ENCODE measurements at regions not wholly inside any gene's neighbourhood (a gene's known extent, or its start where the extent isn't known, plus 50 kb on each side); places are given as distances from the start of the nearest gene placed in this dataset.

DNA sequence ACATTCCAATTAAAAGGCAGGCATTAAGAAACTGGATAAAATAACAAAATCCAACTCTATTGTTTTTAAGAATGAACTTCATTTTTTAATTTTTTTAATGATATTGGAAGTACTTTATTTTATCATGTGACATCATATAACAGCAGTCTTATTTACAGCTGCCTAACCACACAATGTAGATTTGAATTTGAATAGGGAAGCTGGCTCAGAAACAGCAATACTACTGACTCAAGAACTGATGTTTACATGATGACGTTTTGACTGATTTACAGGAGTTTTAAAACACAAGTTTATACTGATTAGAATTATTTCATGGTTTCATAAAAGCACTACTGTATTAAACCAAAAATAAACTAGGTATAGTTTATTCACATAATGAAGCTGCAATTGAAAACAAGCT lies 348.7 kb upstream of the NR5A2 start:
- no peak for DNase-seq (ENCODE audit: low read depth in 1 of 2, low spot score in 1 of 2)

DNA sequence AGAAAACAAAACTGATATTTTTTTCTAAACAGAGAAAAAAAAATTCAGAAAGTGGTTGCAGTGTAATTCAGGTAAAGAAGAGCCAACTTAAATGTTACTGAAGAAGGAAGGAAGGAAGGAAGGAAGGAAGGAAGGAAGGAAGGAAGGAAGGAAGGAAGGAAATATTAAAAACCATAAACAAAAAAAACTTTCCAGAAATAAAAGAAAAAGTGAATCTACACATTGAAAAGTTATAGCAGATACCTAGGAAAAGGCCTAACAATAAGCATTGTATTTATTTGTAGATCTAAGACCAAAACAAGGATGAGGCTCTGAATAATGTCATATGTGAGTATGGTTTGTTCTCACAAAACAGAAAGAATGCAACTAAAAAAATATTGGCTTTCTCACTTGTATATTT lies 345.4 kb upstream of the NR5A2 start:
- DNase-seq (ENCODE audit: low read depth in 1 of 2, low spot score in 1 of 2): no peak

DNA sequence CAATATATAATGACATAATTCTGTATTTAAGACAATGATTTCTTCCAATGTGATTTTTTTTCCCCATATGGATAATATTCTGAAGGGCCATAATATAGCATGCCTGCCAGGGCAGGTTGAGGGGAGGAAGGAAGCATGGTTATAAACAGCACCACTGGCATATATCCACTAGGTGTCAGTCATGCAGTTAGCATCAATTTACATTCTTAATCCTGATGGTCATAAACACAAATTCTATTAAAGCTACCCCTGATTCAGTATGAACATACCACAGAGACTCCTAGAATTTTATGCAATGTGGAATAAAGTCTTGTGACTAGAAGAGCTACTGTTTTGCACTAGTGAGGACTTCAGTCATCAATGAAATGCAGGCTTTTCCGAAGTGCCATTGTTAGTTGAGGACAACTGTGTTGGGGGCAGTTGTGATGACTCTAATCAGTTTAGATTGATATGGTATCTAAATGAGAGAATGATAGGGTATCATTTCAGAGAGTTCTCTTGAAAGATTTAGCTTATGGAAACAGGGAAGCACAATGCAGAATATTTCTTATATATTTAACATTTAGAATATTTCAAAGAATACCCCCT lies 342.7 kb upstream of the NR5A2 start:
- DNase-seq (ENCODE audit: low read depth in 1 of 2, low spot score in 1 of 2): no peak

DNA sequence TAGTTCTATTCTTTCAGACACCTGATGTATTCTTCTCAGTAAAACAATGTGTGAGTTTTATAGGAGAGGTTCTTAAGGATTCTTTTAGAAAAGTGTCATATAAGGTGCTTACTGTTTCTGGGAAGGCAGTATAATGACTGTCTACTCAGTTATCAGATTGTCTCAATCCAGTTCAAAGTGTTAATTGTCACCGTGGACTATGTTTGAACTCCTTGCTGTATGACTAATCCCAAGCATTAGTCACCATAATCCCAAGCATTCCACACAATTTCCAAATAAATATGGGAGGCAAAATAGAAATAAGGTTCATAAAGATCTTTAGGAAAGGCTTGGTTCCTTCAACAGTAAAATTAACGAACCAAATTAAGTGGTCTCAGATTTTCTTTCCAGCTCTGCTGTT lies 342.1 kb upstream of the NR5A2 start:
- no peak for DNase-seq (ENCODE audit: low read depth in 1 of 2, low spot score in 1 of 2)

DNA sequence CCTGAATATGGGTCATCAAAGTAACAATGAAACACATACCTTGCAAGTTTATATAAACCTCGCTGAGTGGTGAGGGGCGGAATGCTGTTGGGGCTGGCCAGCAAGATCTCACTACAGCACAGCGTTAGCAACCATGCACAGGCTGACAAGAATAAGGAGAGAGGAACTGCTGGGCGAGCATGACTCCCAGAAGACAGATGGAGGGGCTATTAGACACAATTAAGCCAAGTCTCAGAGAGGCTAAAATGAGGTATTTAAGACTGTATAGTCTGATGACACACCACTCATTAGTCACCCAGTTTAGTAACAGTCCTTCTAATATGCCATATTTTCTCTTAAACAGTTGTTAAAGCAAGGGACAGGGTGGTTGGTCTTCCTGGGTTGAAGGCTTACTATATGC lies 340.2 kb upstream of the NR5A2 start:
- no peak for DNase-seq (ENCODE audit: low read depth in 1 of 2, low spot score in 1 of 2)

DNA sequence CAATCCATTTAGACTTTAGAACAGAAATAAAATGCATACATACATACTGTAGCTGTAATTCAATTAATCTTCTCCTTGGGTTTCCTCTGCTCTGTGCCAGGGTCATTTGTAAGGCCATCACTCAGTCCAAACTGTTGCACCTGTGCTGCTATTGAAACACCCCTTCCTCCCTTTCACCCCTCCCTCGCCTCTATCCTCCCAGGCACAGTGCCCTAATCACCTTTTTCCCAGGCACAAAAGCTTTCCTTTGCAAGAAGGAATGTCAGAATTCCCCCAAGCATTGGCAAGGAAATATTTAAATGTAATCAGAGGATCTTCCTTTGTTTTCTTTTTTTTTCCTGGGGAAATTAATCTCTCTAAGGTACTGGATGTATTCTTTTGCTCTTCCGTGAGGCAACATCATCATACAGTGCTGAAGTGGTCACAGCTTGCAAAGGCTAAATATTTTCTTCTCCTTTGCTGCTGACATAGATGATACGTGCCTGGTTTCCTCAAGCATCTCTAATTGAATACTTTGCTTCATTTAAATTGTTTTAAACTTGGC lies 339.3 kb upstream of the NR5A2 start:
- no peak for DNase-seq (ENCODE audit: low read depth in 1 of 2, low spot score in 1 of 2)

DNA sequence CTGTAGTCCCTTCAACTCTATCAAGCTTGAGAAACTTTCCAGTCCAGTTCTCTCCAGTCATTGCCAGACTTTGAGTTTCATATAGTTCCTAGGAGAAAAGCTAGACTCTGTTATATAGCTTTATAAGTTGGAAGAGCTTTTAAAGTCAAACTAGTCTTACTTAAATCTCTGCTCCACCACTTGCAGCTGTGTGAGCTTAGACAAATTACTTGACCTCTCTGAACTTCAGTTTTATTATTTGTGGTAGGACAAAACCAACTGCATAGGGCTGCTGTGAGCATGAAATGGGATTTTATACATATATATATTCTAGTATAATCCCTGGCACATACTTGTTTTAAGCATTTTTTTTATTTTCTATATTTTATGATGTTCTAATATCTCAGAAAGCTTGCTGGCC lies 338.7 kb upstream of the NR5A2 start:
- no peak for DNase-seq (ENCODE audit: low read depth in 1 of 2, low spot score in 1 of 2)

DNA sequence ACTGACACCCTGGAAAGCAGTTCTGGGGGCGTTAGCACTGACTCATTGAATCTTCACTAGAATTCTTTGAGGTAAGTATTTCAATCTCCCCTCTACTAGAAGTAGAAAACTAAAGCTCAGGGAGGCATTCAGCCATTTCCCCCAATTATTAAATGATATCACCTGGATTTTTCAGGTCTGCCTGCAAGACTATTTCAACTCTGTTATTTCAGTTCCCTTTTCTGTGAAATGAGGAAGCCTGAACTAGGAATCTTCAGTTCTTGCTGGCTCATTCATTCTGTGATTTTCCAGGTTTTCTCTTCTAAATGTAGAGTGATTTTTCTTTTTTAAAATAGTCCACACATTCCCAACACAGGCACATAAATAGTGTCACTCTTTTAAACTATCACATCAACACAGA lies 337.0 kb upstream of the NR5A2 start:
- DNase-seq (ENCODE audit: low read depth in 1 of 2, low spot score in 1 of 2): no peak

DNA sequence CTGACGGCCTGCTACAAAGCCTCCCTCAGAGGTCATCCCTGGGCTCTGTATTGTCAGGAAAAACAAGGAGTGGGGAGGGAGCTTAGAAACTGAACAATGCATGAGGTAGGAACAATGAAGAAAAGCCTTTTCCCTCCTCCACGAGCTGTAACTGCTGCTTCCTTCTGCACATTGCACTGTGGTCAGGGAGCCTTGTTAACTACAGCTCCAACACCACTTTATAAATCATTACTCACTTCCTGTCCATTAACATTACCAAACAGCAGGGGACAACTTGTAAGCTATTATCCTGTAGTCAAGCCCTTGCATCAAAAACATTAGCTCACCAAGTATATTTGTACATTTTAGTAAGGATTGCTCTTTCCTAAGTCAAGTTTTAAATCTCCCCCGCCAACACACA lies 336.0 kb upstream of the NR5A2 start:
- no peak for DNase-seq (ENCODE audit: low read depth in 1 of 2, low spot score in 1 of 2)

DNA sequence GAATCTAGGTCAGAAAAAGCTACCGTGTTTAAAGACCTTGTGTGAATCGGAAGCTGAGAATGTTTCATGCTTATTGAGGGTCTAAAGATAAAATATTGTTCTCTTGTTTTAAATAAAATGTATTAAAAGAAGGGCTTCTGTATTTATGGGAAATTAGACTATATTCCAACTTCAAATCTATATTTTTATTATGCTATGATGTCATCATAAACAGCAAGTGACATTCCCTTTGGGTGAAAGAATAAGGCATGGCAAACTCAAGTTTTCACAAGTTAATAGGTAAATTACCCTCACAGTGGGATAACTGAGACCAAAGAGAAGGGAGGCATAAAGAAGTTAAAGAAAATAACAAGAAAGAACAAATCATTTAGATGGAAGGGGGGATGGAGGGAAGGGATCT lies 333.8 kb upstream of the NR5A2 start:
- DNase-seq (ENCODE audit: low read depth in 1 of 2, low spot score in 1 of 2): no peak

DNA sequence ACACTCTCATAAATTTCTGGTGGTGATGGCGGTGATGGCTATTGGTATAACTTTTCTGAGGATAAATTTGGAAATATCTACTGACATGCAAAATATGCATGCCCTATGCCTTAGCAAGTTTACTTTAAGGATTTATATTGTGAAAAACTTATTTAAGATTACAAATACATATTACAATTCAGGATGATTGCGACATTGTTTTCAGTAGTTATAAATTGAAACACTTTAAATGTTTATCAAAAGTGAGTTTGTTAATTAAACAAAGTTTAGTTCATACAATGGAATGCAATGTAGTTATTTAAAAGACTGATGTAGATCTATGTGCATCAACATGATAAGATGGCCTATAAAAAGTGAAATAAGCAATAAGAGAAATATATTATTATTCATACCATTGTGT lies 331.3 kb upstream of the NR5A2 start:
- no peak for DNase-seq (ENCODE audit: low read depth in 1 of 2, low spot score in 1 of 2)

DNA sequence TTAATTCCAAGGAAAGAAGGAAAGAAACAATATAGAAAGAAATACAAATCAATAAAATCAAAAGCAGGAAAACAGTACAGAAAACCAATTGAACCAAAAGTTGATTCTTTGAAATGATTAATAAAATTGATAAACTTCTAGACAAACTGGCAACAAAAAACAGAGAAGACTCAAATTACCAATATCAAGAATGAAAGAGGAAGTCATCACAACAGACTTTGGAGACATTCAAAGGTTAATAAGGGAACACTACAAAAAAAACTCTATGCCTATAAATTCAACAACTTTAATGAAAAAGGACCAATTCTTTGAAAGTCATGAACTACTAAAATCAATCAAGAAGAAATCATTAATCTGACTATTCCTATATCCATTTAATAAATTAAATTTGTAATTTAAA lies 329.3 kb upstream of the NR5A2 start:
- DNase-seq (ENCODE audit: low read depth in 1 of 2, low spot score in 1 of 2): no peak

DNA sequence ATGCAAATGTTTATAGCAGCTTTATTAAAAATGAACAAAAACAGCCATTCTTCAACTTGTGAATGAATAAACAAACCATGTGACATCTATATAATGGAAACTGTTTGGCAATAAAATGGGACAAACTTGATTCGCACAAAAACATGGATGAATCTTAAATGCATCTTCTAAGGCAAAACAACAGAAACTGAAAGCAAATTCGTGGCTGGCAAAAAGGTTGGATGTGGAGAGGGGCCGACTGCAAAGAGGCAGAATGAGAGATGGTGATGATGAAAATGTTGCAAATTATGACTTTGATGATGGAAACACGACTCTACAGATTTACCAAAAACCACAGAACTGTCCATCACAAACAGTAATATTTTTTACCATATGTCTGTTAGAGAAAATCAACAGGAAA lies 327.0 kb upstream of the NR5A2 start:
- DNase-seq (ENCODE audit: low read depth in 1 of 2, low spot score in 1 of 2): no peak

DNA sequence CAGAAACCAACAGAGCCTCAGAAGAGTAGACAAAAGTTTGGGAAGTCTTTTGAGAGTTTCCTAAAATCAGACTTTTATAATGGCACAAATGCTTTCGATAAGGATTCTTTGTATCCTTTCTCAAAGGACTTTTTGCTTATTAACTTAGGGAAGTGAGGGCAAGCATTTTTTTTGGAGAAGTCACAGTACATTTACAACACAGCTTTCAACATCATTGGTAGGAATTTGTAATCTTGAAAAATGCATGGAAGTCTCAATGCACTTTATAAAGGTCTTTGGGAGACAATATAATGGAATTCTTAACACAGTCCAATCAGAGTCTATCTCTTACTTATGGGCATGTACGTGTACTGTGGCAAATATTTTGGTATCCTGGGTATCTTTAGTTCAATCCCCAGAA lies 325.8 kb upstream of the NR5A2 start:
- DNase-seq (ENCODE audit: low read depth in 1 of 2, low spot score in 1 of 2): no peak

DNA sequence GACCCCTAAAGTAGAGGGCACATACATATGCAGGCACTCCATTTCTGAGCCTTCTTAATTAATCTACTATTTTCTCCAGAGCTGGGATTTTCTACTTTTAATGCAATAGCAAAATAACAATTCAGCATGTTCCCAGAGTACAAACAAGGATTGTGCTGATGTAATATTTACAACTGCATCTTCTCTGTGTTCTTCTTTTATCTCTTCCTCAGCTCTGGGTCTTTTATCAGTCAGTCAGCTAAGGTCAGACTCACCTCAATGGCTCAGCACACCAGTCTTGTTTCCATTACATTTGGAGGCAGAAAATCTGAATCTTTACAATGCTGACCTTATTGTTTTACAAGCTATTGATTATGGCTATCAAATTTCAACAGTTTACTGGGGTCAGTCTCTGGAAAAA lies 323.3 kb upstream of the NR5A2 start:
- no peak for DNase-seq (ENCODE audit: low read depth in 1 of 2, low spot score in 1 of 2)

DNA sequence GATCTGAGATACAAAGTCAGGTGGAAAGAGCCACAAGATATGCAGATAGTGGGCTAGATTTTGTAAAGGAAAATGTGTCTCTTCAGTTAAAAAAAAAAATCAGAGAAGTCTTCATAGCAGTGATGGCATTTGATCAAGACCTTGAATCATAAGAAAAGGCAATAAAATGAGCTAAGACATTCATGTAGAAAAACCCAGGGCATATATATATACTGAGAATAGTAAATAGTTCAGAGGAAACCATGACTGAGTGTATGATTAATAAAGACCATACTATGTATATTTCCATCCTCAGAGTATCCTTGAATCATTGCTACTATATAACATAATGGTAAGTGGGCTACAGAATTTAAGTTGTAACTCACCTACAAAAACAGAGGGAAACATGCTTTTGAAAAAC lies 321.7 kb upstream of the NR5A2 start:
- DNase-seq (ENCODE audit: low read depth in 1 of 2, low spot score in 1 of 2): no peak

DNA sequence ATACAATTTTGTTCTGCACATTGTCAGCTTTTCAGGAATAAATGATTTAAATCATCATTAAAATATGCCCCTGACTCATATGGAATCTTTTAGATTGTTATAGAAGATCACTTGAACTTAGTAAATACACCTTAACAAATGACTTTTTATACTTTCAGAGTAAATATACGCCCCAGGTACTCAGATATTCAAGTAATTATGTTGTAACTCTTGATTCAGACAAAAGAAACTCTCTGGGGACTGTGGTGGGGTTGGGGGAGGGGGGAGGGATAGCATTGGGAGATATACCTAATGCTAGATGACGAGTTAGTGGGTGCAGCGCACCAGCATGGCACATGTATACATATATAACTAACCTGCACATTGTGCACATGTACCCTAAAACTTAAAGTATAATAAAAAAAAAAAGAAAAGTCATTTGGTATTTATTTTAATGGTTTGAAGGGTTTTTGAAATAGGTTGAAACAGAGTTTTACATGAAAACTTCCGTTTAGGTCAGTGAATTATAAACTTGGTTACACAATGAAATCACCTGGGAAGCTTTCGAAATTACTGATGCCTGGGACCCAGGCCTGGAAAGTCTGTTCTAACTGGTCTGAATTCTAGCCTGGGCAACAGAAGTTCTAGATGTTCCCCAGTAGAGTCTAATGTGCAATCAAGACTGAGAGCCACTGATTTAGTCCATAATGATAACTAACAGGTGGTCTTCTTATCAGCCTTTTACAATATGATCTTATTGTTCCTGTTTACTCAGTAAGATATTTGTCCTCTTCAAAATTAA lies 320.5 kb upstream of the NR5A2 start:
- DNase-seq (ENCODE audit: low read depth in 1 of 2, low spot score in 1 of 2): no peak

DNA sequence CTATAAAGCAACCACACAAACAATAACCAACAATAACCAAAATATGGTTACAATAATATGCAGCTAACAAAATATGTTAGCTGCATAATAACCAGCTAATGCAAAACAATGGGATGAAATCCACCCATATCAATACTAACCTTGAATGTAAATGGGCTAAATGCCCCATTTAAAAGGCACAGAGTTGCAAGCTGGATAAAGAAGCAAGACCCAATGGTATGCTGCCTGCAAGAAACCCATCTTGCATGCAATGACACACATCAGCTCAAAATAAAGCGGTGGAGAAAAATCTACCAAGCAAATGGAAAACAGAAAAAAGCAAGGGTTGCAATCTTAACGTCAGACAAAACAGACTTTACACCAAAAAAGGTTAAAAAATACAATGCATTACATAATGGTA lies 316.5 kb upstream of the NR5A2 start:
- no peak for DNase-seq (ENCODE audit: low read depth in 1 of 2, low spot score in 1 of 2)

DNA sequence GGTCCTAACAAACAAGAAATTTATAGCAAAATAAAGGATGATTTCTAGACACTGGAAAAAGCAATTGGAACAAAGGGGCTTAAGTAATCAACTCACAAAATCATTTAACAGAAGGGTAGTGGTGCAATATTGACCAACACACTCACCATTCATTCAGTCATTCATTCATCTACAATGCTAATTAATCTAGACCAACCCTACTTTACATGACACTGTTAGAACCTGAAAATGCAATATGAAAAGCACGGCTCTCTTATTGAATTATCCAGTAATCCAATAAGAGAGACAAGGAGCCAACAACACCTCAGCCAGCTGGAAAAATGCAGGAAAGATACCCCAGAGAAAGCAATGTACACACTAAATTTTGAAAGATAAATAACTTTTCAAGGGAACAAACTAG lies 310.8 kb upstream of the NR5A2 start:
- no peak for DNase-seq (ENCODE audit: low read depth in 1 of 2, low spot score in 1 of 2)

DNA sequence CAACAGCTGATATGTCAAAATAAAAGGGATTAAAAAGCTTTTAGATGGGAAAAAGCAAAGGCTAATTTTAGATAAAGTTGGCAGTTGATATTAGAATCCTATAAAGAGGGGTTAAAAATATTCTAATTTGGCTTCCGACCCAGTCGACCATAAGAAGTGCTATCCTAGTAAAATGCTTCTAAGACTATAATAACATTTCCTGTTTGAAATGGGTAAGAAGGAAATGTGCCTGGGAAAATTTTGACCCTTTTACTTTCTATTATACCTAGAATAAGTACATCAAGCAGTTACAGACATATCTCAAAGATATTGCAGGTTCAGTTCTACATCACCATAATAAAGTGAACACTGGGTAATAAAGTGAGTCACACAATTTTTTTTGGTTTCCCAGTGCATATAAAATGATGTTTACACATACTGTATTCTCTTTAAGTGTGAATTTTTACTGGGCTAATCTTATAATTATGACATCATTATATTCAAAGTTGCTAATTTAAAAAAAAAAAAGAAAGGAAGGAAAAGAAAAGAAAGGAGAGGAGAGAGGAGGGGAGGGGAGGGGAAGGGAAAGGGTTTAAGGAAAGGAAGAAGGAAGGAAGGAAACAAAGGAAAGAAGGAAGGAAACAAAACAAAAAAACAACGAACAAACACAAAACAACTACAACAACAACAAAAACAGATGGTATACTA lies 308.2 kb upstream of the NR5A2 start:
- DNase-seq (ENCODE audit: low read depth in 1 of 2, low spot score in 1 of 2): no peak

DNA sequence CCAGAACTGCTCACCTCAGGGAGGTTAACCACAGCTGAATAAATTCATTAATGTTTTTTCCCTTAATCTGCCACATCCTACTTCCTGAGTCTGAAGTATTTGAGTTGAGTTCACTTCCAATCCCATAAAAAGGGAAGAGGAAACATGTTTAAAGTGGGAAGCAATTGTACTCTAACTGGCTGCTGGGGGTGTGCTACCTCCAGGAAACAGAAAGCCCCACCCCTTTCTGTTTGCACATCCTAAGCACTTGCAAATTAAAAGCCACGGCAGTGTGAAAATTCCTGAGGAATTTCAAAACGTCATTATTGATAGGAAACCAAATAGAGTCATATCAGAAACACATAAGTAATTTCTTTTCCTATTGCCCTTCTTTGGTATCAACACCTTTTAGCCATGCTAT lies 307.0 kb upstream of the NR5A2 start:
- no peak for DNase-seq (ENCODE audit: low read depth in 1 of 2, low spot score in 1 of 2)

DNA sequence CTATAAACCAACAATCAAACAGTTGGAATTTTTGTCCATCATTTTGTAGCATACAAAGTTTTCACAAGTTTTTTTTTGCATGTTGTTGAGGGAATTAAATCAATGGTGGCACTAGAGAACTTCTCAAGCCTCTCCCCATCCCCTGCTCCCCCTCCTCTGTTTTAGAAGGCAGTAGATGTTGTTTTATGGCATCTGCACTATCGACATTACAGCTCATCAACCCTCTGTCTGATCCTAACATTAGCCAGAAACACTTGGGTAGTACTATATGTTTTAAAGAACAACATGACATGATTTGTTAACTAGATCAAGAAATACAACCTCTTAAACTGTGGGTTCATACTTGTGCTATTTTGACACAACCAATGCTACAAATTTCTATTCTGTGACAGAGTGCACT lies 306.5 kb upstream of the NR5A2 start:
- no peak for DNase-seq (ENCODE audit: low read depth in 1 of 2, low spot score in 1 of 2)
